Immature natural killer cell (primary cell): ENCODE measurements at regions not wholly inside any gene's neighbourhood (a gene's known extent, or its start where the extent isn't known, plus 50 kb on each side); places are given as distances from the start of the nearest gene placed in this dataset.
A peak's percentile ranks its signal among the peaks of the same experiment; 100 is the strongest.
"Not testable (repeated sequence)": the region's sequence is repeated elsewhere in the genome, so short reads cannot be mapped to it uniquely, and the experiment has no call there.

Source experiments
- DNase-seq, 3 donors: peaks; one replicate each; pipeline ENCODE4 v3.0.0; 2022; ENCODE audit warnings: mixed read lengths in 1 of 3
- H3K27ac Mint-ChIP-seq, 6 donors: one replicate each; pipeline ENCODE4 v1.8.0; 2020; ENCODE audit warnings: mixed read lengths in 6 of 6, mild to moderate bottlenecking in 5 of 6, inconsistent platforms in 4 of 6, moderate library complexity in 3 of 6
- H3K27me3 Mint-ChIP-seq, 3 donors: one replicate each; pipeline ENCODE4 v1.8.0; 2020 to 2021; ENCODE audit warnings: low read depth in 3 of 3, mild to moderate bottlenecking in 3 of 3, mixed read lengths in 3 of 3, moderate library complexity in 3 of 3, inconsistent platforms in 1 of 3
- H3K36me3 Mint-ChIP-seq, 3 donors: one replicate each; pipeline ENCODE4 v1.8.0; 2020; ENCODE audit warnings: mixed read lengths in 3 of 3, inconsistent platforms in 2 of 3, mild to moderate bottlenecking in 2 of 3
- H3K4me1 Mint-ChIP-seq, 2 donors: one replicate each; pipeline ENCODE4 v1.8.0; 2020; ENCODE audit warnings: inconsistent platforms in 2 of 2, mild to moderate bottlenecking in 2 of 2, mixed read lengths in 2 of 2, moderate library complexity in 1 of 2
- H3K4me3 Mint-ChIP-seq, 5 donors: one replicate each; pipeline ENCODE4 v1.8.0; 2020; ENCODE audit warnings: mild to moderate bottlenecking in 5 of 5, mixed read lengths in 5 of 5, inconsistent platforms in 3 of 5, moderate library complexity in 3 of 5
- H3K9me3 Mint-ChIP-seq, 6 donors: one replicate each; pipeline ENCODE4 v1.8.0; 2020; ENCODE audit warnings: mild to moderate bottlenecking in 6 of 6, mixed read lengths in 6 of 6, inconsistent platforms in 4 of 6, moderate library complexity in 3 of 6

GRCh38 chr3:177446165-177446601 lies 248.9 kb upstream of the TBL1XR1 start:
- no peak overlapping the region for H3K27ac Mint-ChIP-seq
- H3K9me3 Mint-ChIP-seq = no peaks in the 10 kb centered on the region
- no peak overlapping the region for H3K4me3 Mint-ChIP-seq
- H3K36me3 Mint-ChIP-seq = no peaks in the 10 kb centered on the region
- peaks cover 16 to 20% of the 10 kb centered on the region in 2 donors for H3K4me1 Mint-ChIP-seq
- peaks cover 0 to 3% (median 0%) of the 10 kb centered on the region in 3 donors for H3K27me3 Mint-ChIP-seq
- no peak for DNase-seq

GRCh38 chr3:177447938-177448337 lies 250.7 kb upstream of the TBL1XR1 start:
- Mint-ChIP-seq H3K9me3 (no peaks in the 10 kb centered on the region), H3K36me3 (no peaks in the 10 kb centered on the region), H3K4me1 (peaks cover 16 to 20% of the 10 kb centered on the region in 2 donors), H3K27ac (no peak overlapping the region), H3K27me3 (peaks cover 0 to 3% (median 0%) of the 10 kb centered on the region in 3 donors), H3K4me3 (no peak overlapping the region)
- DNase-seq = no peak

GRCh38 chr3:177448987-177449359 lies 251.7 kb upstream of the TBL1XR1 start:
- H3K9me3 Mint-ChIP-seq = no peaks in the 10 kb centered on the region
- peaks cover 0 to 3% (median 0%) of the 10 kb centered on the region in 3 donors for H3K27me3 Mint-ChIP-seq
- H3K4me3 Mint-ChIP-seq = peak overlapping the region; percentile 11 to 72 (median 41)
- no peaks in the 10 kb centered on the region for H3K36me3 Mint-ChIP-seq
- no peak for DNase-seq
- H3K4me1 Mint-ChIP-seq = peaks cover 16 to 20% of the 10 kb centered on the region in 2 donors
- H3K27ac Mint-ChIP-seq = peak overlapping the region in 5 of 6 donors; percentile 8 to 75 (median 20)

GRCh38 chr3:177449360-177450006 lies 252.2 kb upstream of the TBL1XR1 start:
- Mint-ChIP-seq H3K27me3 (peaks cover 0 to 3% (median 0%) of the 10 kb centered on the region in 3 donors), H3K36me3 (no peaks in the 10 kb centered on the region), H3K27ac (peak overlapping the region in 5 of 6 donors; percentile 6 to 75 (median 58)), H3K4me3 (peak overlapping the region in 3 of 5 donors; percentile 41 to 72 (median 56)), H3K4me1 (peaks cover 16 to 20% of the 10 kb centered on the region in 2 donors), H3K9me3 (no peaks in the 10 kb centered on the region)
- peak in 1 of 3 donors; percentile 7 for DNase-seq

GRCh38 chr3:177451301-177451750 lies 254.0 kb upstream of the TBL1XR1 start:
- H3K4me1 Mint-ChIP-seq = peaks cover 16 to 20% of the 10 kb centered on the region in 2 donors
- peaks cover 0 to 2% (median 0%) of the 10 kb centered on the region in 3 donors for H3K27me3 Mint-ChIP-seq
- no peaks in the 10 kb centered on the region for H3K36me3 Mint-ChIP-seq
- DNase-seq = no peak
- H3K4me3 Mint-ChIP-seq = no peak overlapping the region
- H3K27ac Mint-ChIP-seq = no peak overlapping the region
- H3K9me3 Mint-ChIP-seq = no peaks in the 10 kb centered on the region

GRCh38 chr3:177451864-177452830 lies 254.9 kb upstream of the TBL1XR1 start:
- Mint-ChIP-seq H3K36me3 (no peaks in the 10 kb centered on the region), H3K27me3 (peaks cover 0 to 2% (median 0%) of the 10 kb centered on the region in 3 donors), H3K4me3 (no peak overlapping the region), H3K27ac (no peak overlapping the region), H3K4me1 (peaks cover 16 to 20% of the 10 kb centered on the region in 2 donors), H3K9me3 (peaks cover 0 to 1% (median 0%) of the 10 kb centered on the region in 6 donors)
- DNase-seq = no peak

GRCh38 chr3:177452831-177453450 lies 255.7 kb upstream of the TBL1XR1 start:
- no peak overlapping the region for H3K4me3 Mint-ChIP-seq
- peaks cover 0 to 2% (median 0%) of the 10 kb centered on the region in 6 donors for H3K9me3 Mint-ChIP-seq
- peaks cover 0 to 2% (median 0%) of the 10 kb centered on the region in 3 donors for H3K27me3 Mint-ChIP-seq
- no peaks in the 10 kb centered on the region for H3K36me3 Mint-ChIP-seq
- no peak for DNase-seq
- peaks cover 16 to 20% of the 10 kb centered on the region in 2 donors for H3K4me1 Mint-ChIP-seq
- no peak overlapping the region for H3K27ac Mint-ChIP-seq

- no peak for DNase-seq
Observed at GRCh38 chr3:177453451-177453844, 256.2 kb upstream of the TBL1XR1 start.

GRCh38 chr3:177457204-177457603 lies 259.9 kb upstream of the TBL1XR1 start:
- H3K9me3 Mint-ChIP-seq, DNase-seq, H3K27ac Mint-ChIP-seq, H3K4me3 Mint-ChIP-seq, H3K27me3 Mint-ChIP-seq, H3K36me3 Mint-ChIP-seq, H3K4me1 Mint-ChIP-seq: not testable (repeated sequence)

More at GRCh38 chr3:177453451-177453844, 256.2 kb upstream of the TBL1XR1 start:
- no peaks in the 10 kb centered on the region for H3K36me3 Mint-ChIP-seq
- no peak overlapping the region for H3K4me3 Mint-ChIP-seq
- H3K9me3 Mint-ChIP-seq = peaks cover 0 to 2% (median 0%) of the 10 kb centered on the region in 6 donors
- H3K4me1 Mint-ChIP-seq = peaks cover 16% of the 10 kb centered on the region in 2 donors
- no peak overlapping the region for H3K27ac Mint-ChIP-seq
- H3K27me3 Mint-ChIP-seq = peaks cover 0 to 2% (median 0%) of the 10 kb centered on the region in 3 donors

- no peaks in the 10 kb centered on the region for H3K4me1 Mint-ChIP-seq
- H3K4me3 Mint-ChIP-seq = no peak overlapping the region
- H3K9me3 Mint-ChIP-seq = peaks cover 0 to 2% (median 0%) of the 10 kb centered on the region in 6 donors
- no peak for DNase-seq
- H3K27ac Mint-ChIP-seq = no peak overlapping the region
- peaks cover 0 to 1% (median 0%) of the 10 kb centered on the region in 3 donors for H3K27me3 Mint-ChIP-seq
- H3K36me3 Mint-ChIP-seq = no peaks in the 10 kb centered on the region
Observed at GRCh38 chr3:177459401-177459800, 262.1 kb upstream of the TBL1XR1 start.

- no peaks in the 10 kb centered on the region for H3K4me1 Mint-ChIP-seq
- H3K27me3 Mint-ChIP-seq = peaks cover 0 to 1% (median 0%) of the 10 kb centered on the region in 3 donors
Observed at GRCh38 chr3:177460047-177460446, 262.8 kb upstream of the TBL1XR1 start.

GRCh38 chr3:177461765-177462164 lies 264.5 kb upstream of the TBL1XR1 start:
- no peaks in the 10 kb centered on the region for H3K36me3 Mint-ChIP-seq
- H3K27ac Mint-ChIP-seq = no peak overlapping the region
- peaks cover 0 to 2% (median 0%) of the 10 kb centered on the region in 6 donors for H3K9me3 Mint-ChIP-seq
- no peak for DNase-seq
- no peak overlapping the region for H3K4me3 Mint-ChIP-seq
- H3K27me3 Mint-ChIP-seq = peaks cover 0 to 1% (median 0%) of the 10 kb centered on the region in 3 donors
- H3K4me1 Mint-ChIP-seq = no peaks in the 10 kb centered on the region

More at GRCh38 chr3:177460047-177460446, 262.8 kb upstream of the TBL1XR1 start:
- H3K9me3 Mint-ChIP-seq = peaks cover 0 to 2% (median 0%) of the 10 kb centered on the region in 6 donors
- no peak for DNase-seq
- H3K4me3 Mint-ChIP-seq = no peak overlapping the region
- no peak overlapping the region for H3K27ac Mint-ChIP-seq
- no peaks in the 10 kb centered on the region for H3K36me3 Mint-ChIP-seq

- not testable (repeated sequence) for H3K27ac Mint-ChIP-seq, H3K4me1 Mint-ChIP-seq, H3K36me3 Mint-ChIP-seq, H3K27me3 Mint-ChIP-seq, H3K9me3 Mint-ChIP-seq, H3K4me3 Mint-ChIP-seq, DNase-seq
Observed at GRCh38 chr3:177463341-177463740, 266.1 kb upstream of the TBL1XR1 start.
